Right renal cortex interstitium (tissue), 3 donors: ENCODE measurements at regions not wholly inside any gene's neighbourhood (a gene's known extent, or its start where the extent isn't known, plus 50 kb on each side); places are given as distances from the start of the nearest gene placed in this dataset.

ENCODE experiments used
- DNase-seq, 3 donors: peaks; one replicate each; pipeline ENCODE4 v3.0.0-alpha.2; 2013; ENCODE audit warnings: low read depth in 3 of 3, low spot score in 2 of 3

DNA sequence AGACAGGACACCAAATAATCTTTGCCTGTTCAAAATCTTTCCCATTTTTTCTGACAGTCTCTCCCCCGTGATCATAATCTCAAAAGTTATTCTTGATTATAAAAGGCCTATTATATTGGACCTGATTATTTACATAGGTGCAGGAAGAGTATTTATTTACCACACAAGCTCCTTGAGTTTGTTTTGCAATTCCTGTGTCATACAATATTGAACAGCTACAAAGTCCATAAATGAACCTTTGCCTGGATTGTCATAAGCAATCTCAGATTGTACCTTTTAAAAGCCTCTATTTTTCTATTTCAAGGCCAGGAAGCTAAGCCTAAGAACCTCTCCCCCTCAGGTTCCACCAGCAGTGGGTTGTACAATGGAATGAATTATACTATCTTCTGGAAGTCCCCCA, 183.9 kb upstream of the MEOX2 start:
- DNase-seq = no peak

DNA sequence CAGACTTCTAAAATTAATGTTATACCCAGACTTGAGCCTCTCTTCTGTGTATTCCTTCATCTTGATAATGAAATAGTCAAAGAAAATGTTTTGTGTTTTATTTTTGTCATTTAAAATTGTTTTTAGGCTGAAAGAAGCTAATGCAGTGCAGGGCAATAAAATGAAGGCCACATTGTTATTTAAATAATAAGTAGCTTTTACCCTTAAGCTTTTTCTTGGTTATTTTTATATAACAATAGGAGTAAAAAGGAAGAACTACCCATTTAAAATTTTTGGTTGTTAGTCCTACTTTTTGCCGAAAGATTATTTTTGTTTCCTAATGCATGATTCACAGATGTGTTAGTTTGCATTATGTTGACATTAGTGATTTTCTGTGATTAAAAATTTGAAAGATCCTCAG, 181.0 kb upstream of the MEOX2 start:
- DNase-seq = no peak

DNA sequence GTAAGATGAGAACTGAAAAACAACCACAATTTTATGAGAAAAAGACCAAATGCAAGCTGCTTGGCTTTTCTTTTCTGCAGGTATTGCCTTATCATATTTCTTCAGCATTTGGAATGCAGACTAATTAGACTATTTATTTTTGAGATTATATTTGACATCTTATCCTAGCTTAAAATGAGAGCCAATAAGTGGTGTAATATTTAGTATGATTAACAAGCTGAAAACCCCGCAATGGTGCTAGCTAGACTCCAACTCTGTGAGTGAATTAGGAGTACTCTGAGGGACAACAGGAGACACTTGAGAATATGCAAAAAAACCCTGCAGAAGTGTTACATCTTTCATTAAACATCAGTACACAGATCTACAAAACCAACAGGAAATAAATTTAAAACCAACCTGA, 180.3 kb upstream of the MEOX2 start:
- no peak for DNase-seq

DNA sequence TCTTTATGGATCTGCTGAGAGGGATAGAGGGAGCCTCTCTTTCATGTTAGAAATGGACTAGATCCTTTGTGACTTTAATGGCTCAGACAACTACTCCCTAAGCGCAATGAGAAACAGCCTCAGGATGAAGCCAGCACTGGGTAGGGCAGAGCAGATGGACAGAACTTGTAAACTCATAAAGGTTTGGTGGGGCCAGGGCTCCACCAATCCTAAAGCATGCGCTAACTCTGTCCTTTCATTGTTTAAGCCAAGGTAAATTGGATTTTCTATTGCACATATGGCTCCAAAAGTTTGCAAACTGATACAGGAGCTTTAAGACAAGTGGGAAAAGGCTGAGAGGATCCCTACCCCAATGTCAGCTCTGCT, 178.1 kb upstream of the MEOX2 start:
- DNase-seq = no peak

DNA sequence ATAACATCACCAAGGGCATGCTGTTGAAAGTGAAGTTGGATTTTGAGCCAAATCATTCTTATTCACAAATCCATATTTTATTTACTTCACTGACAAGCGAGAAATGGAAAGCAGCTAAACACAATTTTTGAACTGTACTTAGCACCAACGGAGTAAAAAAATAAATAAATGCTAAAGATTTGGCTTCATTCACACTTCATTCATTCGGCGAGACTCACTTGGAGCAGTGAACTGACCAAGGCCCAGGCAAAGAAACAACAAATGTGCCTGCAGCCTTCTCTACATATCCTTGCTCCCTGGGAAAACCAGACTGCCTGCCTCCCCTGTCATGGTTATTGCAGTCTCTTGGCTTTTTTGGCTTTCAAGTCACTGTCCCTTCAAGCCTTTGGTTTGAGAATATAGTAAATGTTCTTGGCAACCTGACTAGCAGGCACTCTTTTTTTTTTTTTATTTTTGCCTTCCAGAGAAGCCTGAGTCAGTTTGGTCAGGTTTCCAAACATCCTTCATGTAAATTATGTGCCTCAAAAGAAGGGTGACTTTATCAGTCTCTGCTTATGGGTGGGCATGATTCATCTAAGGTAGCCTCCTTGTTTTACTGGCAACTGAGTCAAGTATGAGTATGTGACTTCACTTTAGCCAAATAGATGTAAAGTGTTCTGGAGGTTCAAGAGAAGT, 177.6 kb upstream of the MEOX2 start:
- DNase-seq = no peak

DNA sequence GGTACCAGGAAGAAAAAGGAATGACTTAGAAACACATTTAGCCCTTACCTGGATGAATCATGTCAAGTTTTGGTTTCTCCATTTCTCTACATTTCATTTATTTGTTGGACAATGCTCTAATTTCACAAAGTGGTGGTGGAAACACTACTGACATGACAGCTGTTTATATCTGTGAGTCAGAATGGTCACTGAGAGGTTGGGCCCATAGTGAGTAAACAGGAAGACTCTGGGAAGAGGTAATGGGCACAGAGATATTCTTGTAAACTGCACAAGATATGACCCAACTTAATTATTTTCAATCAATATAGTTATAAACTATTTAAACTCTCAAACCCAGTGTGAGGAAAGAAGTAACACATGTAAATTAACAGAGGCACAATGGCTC, 176.3 kb upstream of the MEOX2 start:
- DNase-seq = no peak

DNA sequence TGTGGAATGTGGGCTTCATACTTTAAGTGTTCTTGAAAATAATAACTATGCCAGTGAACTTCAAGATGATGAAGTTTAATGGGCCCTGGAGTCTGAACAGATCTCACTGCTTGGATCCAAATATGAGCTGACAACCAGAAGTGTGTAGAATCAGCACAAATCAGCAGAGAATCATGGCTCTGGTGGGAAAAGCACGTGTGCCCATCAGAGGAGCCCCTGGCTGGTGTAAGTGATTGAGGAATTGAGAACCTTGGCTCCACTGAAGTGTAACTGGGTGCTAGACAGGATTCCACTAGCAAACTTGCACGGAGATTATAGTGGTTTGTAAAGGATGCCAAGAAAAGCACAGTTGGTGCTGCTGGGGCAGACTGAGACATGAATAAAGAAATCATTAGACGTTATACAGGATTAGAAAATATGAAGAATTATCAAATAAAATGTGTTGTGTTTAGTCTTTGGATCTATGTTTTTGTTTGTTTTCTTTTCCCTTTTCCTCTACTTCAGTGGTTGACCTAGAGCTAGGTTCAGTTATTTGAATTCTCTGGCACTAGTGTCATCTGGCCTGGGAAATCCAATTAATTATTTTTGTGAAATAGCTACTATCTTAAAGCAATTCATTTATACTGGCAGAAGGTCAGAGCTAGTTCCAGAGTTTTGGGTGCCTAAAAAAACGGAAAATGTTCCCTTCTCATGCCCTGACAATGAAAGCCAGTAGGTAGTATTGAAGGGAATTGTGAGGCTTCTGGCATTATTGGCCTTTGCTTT, 175.7 kb upstream of the MEOX2 start:
- no peak for DNase-seq

DNA sequence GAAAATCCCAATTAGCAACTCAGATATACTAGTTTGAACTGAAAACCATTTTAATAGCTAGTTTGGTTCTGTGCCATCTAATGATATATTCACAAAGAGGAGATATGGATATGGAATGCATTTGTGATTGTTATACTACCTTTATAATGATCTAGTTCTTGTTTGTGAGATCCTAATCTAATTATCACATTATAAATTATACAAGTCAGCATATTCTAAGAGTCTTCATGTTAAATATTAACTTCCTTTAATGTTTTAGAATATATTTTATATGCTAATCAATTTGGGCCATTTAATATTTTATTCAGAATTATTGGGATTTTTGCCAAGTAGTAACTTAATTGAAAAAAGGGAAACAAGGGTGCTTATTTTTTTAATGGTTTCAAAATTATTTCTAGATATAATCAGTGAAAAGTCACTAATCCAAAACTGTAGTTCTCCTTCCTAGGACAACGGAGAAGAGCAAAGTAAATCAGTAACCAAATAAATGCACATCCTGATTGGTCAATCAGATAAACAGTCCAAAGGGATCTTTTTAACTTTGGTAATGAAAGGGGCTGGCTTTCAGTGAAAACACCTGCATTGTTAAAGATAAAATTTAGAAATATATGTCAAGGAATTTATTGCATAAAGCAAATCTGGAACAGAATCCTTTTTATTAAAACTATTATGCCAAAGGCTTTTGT, 173.9 kb upstream of the MEOX2 start:
- no peak for DNase-seq

DNA sequence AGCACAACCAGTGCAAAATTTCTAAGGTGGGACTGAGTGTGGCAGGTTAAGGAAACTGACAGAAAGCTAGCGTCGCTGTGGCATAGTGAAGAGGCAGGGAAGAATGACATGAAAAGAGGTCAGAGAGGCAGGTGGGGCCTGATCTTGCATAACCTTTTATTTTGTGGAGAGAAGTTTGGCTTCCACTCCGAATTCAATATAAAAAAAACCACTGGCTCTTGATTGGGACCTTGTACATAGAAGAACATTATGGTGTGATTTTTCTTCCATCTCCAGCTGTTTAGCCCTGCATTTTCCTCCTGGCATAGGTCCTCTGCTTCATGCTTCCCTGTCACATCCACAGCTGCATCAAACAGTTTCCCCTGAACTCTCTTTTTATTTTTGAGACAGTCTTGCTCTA, 170.5 kb upstream of the MEOX2 start:
- no peak for DNase-seq

DNA sequence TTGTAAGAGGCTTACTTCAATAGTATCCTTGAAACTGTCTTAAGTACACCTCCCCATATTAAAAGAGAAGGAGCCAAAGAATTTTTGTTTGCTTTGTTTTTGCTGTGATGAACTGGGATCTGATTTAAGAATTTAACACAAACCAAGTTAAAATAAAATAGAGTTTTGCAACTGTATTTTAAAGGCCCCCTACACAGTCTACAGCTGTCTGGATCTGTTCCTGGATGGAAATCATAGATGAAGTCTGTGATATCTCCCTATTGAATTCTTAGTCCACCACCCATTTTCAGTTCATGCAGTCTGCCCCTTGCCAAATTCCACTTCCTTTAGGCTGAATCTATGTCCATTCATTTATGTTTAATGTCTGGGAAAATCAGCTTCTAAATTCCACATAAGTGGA, 169.8 kb upstream of the MEOX2 start:
- DNase-seq = no peak

DNA sequence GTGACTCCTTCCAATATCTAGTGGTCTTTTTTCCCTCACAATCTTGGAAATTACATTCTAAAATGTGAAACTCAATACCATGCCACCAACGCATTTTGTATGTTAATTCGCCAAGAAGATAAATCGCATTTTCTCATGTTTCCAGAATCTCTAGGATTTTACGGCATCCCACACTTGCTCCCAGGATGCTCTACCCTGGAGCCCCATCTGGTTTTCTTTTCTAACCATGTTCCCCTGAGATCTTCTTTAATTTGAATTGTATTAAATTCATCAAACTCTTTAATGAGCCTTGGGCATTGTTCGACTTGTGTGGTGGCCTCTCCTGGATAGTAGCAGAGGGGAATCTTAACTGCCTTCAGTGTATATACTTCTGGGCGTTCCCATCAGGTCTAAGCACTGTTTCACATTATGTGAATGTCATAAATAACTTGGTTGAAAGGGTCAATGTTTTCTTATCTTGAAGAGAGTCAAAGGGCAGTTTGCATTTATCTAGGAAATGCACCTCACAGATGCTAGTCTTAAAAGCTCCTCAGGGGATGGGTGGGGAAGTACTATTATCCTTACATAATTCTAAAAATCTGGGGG, 169.1 kb upstream of the MEOX2 start:
- DNase-seq = no peak

DNA sequence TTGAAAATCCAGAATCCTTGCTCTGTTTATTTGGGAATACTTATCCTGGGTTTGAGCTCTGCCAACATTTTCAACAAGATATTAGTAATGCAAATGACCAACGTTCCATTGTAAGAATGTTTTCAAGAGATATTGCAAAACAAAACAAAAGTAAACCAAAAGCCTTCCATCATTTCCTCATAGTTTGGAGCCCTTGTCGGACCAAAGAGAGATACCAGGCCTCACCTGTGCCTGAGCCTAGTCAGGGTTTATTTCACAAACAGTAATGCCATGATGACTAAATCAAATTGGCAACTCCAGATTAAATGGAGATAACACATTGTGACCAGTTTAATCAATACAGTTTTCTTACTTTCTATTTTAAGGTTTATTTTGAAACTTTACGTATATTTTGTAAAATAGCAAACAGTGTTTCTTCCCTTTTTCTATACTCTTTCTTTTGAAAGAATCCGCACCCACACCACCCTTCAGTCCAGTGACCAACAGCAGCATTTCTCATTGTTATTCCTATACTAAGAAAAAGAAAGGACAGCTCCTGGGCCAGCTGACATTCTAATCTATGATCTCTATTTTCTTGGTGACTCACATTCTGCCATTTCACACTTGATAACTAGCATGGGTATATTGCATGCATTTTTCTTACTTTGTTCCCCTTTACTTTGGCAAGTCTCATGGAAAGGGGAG, 168.5 kb upstream of the MEOX2 start:
- no peak for DNase-seq

DNA sequence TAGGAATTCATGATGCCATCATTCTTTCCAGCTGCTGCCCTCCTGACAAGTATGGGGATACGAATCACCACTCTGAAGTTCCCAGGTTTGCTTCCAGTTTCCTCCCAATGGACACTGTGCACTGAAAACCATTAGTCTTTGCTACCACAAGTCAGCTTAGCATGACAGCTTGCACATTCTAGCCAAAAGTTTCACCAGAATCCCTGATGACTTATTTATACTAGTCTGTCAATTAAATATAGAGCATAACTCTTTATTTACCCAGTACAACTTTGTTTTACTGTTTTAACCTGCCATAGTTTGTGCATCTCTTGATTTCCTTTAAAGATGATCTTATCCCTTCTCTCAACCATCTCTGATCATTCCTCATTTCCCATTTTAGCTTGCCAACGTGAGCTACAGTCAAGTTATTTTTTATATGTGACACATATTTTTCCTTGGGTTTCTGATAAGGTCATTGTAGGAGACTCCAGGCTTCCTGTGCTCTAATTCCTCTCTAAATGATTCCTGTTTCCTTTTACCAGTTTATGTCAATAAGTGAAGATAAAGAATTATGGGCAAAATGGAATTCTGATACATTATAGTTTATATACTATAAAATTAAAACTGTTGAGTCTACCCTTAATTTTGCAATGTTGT, 167.5 kb upstream of the MEOX2 start:
- DNase-seq = no peak

DNA sequence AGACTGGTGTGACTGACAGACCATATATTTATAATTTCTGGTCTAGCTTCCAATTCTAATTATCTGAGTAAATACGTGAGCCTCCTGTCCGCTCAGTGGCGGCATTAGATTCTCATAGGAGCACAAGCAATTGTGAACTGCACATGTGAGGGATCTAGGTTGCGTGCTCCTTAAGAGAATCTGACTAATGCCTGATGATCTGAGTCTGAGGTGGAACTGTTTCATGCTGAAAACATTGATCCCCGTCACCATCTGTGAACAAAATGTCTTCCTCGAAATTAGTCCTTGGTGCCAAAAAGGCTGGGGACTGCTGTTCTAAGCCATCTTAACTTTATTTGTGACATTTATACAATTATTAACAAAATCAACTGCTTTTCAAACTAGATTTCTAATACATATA, 164.7 kb upstream of the MEOX2 start:
- DNase-seq = no peak

DNA sequence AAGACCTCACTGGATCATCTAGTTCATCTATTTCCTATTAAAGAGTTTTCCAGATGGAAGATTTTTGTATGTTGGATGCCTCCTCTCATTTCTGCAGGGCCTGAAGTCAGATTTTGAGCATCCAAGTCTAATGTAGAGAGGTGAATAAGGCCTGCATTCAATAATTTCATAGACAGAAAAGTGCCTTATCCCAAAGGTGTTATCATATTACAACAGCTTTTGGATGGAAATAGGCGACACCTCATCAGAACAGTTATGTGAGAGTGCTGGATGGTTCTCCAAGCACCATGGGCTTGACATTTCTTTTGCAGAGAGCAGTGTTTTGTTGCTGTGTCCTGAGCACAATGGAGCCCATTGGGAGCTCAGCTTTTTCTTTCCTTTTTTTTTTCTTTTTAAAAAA, 162.4 kb upstream of the MEOX2 start:
- DNase-seq = no peak

DNA sequence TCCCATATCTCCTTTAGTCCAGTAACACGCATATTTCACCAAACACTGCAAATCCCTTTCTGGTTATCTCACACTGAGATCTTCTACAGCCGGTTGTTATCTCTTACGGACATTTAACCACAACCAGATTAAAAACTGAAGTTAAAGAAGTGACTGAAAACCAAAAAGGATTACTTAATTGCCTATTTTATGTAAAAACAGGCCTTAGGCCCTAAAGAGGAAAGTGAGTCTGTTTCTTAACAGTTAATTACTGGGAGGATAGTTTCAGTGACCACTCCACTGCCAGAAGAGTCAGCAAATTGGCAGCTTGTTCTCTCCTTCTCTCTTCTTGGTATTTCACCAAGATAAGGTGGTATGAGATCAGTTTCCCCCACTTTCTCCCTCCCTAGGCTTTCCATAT, 161.9 kb upstream of the MEOX2 start:
- no peak for DNase-seq

DNA sequence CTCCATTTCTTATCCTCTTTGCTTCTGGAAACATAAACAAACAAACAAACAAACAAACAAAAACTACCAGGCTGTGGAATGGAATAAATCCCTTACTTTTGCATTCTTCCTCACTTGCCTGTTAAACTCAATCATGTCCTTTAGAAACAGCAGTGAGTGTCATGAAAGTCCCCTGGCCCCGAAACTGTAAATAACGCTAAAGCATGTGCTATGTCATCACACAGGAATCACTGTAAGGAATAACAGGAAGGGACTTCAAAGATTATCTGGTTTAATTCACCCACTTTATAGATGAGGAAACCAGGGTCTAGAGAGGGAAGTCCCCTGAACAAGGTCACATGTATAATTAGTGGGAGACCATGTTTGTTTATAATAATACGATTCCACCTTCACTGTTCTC, 159.4 kb upstream of the MEOX2 start:
- DNase-seq = no peak

DNA sequence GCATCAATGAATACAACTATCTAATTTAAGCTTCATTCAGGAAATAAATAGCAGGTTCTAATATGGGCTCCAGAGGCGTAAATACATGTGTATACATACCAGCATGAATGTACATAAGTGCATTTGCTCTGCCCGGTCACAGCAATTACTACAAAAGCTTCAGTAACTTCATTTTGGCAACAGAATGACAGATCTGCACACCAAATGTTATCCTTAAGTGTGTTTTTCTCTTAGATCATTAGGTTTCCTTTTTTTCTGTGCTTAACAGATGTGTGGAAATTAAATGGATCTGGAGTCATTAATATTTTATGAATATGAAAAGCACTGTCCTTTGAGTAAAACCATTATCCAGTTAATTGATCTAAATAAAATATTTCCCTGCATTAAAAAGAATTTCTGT, 159.0 kb upstream of the MEOX2 start:
- DNase-seq = no peak

DNA sequence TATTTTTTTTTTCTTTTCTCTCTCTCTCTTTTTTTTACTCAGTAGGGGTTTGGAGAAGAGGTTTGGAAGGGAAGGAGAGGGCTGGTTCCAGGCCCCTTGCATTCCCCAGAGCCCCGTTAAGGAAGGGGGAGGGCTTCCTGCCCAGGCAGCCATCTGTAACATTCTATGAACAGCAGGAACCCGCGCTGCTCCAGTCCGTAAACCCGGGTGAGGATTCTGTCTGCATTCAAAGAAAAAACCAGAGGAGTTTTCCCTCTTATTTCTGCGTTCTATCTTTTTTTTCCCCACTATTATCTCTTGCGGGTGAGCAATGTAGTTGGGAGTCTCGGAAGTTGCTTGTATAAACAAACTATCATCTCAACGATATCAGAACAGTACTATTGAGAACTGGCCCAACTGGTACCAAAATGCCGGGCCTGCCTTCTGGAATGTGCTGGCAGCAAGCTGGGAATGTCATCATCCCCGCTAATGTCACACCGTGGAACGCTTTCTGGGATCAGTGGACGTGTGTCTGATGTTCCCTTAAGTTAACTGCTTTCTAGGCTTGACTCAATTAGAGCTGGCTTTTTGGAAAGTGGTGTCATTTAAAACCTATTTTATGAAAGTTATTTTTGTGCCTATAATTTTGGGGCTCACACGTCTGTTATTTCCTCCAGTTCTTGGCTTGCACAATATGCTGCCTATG, 153.1 kb upstream of the MEOX2 start:
- DNase-seq = peak in 1 of 3 donors; percentile 19

DNA sequence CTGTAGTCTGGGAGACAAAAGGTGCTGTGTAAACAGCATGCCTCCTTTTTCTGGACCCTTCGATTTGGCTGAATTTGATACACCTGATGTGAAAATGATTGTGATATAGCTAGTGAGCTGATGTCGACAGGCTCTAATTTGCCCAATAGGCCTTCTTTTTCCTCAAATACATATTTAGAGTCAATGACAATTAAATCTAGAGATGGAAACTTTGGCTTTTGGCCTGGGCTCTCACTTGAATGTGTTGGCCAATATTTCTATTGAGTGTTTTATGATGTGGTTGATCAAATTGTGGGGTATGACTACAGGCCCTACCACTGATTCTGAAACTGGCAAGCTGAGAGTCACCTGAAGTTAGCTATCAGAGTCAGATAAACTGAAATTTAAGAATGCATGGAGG, 151.8 kb upstream of the MEOX2 start:
- DNase-seq = no peak
